HG02623 (cell line): ENCODE measurements at regions not wholly inside any gene's neighbourhood (a gene's known extent, or its start where the extent isn't known, plus 50 kb on each side); places are given as distances from the start of the nearest gene placed in this dataset.
"Not testable (repeated sequence)": the region's sequence is repeated elsewhere in the genome, so short reads cannot be mapped to it uniquely, and the experiment has no call there.

Experiments
- ATAC-seq: cut with Tn5 transposase; IDR thresholded peaks from one replicate; pipeline ENCODE4 v1.9.1; 2021; ENCODE audit warnings: moderate library complexity; ENCODE audit not compliant: unreplicated experiment

DNA sequence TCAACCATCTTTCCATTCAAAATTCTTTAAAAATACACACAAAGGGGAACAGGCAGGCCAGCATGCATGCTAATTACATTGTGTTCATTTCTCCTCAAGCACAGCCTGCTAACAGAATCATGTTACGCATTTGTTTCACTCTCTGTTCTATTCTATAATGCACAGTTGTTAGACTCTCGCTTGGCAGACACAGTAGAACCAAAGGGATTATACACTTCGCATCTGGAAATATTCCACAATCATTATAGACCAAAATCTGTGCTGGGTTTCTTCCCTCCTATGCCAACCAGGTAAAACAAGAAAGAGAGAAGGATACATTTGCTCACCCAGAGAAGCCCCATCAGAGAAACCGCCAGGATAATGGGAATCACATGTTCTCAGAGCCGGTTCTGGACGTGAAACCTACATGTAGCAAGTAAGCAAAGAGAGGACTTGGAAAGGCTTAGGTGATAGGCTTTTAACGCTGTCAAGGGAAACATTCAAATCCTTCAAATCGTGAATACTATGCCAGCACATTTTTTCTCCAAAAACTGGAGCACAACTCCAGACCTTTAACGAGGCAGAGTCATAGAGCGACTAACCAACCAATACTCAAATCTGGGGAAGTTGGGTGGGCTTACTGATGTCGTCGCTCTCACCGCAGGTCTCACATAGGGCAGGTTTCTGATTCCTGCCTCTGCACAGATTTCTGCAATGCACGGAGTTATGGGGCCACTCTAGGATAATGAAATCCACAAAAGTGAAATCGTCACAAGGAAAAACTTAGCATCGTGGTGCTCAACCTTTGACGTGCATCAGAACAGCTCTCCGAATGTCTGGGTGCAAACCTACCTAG lies 380.5 kb upstream of the AUTS2 start:
- no peak for ATAC-seq

DNA sequence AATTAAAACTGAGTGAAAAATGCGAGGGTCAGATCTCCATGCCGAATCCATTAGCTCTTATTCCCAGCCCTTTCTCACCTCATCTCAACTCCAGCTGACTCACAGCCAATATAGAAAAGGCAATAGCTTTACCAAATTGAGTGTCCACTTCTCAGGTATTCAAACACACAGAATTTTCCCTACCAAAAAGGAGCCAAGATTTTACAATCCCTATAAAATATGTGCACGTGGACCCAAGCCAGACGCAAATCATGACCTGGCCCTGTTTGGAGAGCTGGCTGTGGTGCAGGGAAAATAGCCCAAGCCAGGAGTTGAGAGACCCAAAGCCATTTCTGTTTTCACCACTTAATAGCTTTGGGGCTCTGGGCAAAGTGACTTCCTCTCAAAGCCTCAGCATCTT lies 379.7 kb upstream of the AUTS2 start:
- no peak for ATAC-seq

DNA sequence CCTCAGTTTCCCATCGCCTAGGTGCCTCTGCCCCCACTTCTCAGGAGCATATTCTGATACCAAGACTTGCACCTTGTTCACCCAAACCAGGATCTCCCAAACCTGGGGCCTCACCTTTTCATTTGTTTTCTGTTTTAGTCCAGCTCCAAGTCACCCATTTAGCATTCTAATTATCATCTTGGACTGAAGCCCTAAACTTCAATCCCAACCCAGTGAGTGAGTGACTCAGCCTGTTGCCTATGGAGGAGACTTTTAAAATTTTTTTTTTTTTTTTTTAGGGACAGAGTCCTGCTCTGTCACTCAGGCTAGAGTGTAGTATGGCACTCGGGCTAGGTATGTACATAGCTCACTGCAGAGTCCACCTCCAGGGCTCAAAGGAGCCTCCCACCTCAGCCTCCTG lies 378.9 kb upstream of the AUTS2 start:
- ATAC-seq: no peak

- ATAC-seq: no peak
Measured at GRCh38 chr7:69225259-69225943, 372.9 kb upstream of the AUTS2 start.

GRCh38 chr7:69228212-69228811 lies 370.0 kb upstream of the AUTS2 start:
- ATAC-seq: no peak

GRCh38 chr7:69232445-69233376 lies 365.6 kb upstream of the AUTS2 start:
- no peak for ATAC-seq

DNA sequence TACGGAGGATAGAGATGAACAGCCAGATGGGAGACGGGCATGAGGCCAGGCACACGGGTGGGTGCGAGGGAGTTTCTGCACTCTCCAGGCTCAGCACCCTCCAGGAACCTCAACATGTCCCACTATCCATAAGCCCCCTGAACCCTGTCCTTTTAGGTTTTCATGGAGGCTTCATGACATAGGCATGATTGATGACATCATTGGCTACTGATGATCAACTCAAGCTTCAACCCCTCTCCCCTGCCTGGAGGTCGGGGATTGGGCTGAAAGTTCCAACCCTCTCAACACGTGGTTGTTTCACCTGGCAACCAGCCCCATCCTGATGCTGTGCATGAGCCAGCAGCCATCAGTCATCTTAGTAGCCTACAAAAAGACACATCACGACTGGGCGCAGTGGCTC lies 360.7 kb upstream of the AUTS2 start:
- no peak for ATAC-seq

- no peak for ATAC-seq
Measured at GRCh38 chr7:69243016-69243415, 355.3 kb upstream of the AUTS2 start.

DNA sequence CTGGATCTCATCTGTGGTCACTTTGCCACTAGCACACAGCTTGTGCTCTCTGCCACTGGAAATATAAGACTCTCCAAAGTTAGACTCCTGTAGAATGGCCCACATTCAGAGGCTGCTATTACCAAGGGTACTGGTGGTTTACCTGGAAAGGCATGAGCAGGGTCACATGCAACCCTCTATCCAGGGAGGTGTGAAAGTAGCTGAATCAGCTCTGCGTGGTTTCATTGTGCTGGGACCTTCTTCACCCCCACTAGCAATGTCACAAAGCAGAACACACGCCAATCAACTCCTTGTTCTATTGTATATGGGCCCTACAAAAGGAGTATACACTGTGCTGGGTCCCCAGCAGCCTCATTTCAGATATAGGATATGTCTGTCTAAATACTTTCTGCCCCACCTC lies 353.6 kb upstream of the AUTS2 start:
- no peak for ATAC-seq

GRCh38 chr7:69245646-69246045 lies 352.6 kb upstream of the AUTS2 start:
- no peak for ATAC-seq

DNA sequence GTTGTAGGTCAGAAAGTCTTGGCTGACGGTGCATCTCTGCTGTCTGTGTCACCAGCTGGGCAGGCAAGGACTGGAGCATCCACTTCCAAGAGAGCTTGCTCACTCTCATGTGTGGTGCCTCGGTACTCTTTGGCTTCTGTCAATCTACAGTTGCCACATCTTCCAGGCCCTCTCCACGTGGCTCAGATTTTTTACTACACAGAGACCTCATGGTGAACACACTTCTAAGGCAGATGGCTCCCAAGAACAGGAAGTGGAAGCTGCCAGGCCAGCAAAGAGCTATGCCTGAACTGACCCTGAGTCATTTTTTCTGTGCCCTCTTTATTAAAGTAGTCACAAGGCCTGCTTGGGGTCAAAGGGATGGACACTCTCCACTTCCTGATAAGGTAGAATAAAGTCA lies 351.5 kb upstream of the AUTS2 start:
- no peak for ATAC-seq

- ATAC-seq: not testable (repeated sequence)
Measured at GRCh38 chr7:69248382-69248828, 349.9 kb upstream of the AUTS2 start.

GRCh38 chr7:69250958-69251357 lies 347.3 kb upstream of the AUTS2 start:
- ATAC-seq: no peak

DNA sequence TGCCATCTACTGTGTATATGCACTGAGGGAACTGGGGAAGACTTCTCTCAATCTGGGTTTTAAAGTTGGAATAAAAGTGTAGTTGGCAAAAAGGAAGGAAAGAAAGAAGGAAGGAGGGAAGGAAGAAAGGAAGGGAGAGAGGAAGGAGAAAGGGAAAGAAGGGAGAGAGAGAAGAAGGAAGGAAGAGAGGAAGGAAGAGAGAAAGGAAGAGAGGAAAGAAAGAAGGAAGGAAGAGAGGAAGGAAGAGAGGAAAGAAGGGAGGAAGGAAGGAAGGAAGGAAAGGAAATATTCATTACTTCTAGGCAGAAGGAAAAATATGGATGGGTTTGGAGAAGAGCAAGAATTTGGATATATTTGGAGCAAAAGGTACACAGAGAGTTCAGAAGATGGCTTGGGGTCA lies 343.6 kb upstream of the AUTS2 start:
- ATAC-seq: no peak

DNA sequence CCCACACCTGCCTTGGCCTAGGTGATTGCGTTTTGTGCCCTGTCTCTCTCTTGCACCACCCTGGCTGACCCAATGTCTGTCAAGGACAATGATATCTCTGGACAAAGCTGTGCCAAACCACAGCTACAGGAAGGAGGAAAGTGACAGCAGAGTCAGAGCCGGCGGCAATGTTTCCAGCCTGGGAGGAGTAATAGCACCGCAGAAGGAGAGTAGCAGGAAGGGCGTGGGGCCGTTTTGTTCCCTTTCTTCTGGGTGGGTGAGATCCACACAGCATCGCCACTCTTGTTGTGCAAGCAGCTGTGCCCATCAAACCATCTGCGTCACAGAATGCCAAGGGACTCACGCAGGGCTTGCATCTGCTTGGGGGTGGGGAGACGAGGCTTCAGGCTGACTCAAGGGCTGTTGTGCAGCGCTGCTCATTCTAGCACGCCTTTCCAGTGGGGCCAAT lies 341.6 kb upstream of the AUTS2 start:
- no peak for ATAC-seq

DNA sequence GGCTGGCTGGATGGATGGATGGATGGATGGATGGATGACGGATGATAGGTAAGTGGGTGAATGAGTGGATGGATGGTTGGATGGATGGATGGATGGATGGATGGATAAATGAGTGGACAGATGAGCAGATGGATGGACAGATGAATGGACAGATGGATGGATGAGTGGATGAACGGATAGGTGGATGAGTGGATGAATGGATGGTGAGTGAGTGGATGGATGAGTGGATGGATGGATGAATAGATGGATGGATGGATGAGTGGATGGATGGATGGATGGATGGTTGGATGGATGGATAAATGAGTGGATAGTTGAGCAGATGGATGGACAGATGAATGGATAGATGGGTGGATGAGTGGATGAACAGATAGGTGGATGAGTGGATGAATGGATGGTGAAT lies 340.7 kb upstream of the AUTS2 start:
- ATAC-seq: no peak

DNA sequence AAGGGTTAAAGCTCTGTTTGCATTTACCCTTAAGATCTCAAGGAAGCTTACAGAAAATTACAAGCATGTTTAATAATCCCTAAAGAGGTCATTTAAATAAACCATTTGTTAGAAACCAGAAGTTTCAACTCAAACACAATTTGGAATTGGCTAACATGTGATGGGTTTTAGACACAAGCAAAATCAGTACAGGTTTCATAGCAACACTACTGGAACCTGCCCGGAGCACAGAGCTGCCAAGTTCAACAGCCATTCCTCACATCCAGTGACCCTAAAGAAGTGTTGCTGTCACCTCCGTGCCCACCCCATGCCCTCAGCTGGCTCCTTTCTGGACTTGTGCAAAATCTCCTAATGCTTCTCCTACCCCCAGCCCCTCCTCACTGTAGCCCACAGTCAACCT lies 338.8 kb upstream of the AUTS2 start:
- ATAC-seq: no peak

DNA sequence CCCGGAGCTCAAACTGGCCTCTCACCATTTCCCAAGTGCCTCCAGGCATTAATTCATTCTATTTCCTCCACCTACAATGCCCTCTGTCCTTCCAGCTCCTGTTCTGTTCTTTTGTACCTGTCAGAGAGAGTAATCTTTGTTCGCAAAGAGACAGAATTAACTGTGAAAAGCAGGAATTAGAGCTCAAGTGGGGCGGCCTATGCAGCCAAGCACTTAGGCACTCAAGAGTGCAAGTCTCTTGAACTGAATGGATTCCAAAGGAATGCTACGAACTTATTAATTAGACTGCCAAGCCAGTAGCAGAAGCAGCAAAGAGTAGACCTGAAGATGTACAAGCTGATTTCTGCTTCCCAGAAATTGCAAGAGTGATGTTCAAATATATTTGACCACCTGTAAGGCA lies 338.3 kb upstream of the AUTS2 start:
- no peak for ATAC-seq

GRCh38 chr7:69263550-69263949 lies 334.7 kb upstream of the AUTS2 start:
- no peak for ATAC-seq

DNA sequence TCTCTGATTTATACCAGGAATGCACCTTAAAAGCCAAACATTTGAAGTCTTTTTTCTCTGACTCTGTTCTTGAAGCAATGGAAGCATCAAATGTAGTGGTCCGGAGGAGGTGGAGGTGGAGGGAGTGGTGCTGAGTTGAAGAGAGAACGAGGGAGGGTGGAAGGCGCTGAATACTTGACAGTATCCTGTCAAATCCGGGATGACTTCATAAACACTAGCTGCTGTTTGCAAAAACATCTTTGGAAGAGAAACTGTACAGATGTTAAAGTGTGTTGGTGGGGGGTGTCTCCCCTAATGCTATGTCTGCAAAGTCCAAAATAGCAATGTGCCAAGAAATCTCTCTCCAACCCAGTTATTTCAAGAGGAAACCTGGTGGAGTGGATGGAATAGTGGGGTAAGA lies 328.5 kb upstream of the AUTS2 start:
- ATAC-seq: no peak

DNA sequence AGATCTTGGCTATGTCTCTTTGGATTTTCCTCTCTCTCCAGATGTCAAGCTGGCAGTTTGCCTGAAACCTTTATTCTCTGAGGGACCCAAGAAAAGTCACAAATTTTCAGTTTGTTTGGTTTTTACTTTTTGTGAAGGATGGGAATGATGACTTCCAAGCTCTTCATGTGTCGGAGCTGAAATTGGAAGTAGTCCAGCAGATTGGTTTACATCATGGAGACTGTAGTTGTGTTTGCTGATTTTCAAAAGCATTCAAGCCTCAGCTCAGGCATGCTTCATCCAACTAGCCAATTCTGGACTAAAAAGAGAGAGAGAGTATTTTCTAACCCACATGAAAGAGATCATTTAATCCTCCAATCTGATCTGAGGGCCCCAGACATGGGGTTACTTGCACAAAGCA lies 326.2 kb upstream of the AUTS2 start:
- no peak for ATAC-seq
